Skeletal muscle satellite cell (primary cell): ENCODE measurements at regions not wholly inside any gene's neighbourhood (a gene's known extent, or its start where the extent isn't known, plus 50 kb on each side); places are given as distances from the start of the nearest gene placed in this dataset.

ENCODE experiments used
- H3K27me3 ChIP-seq: 2 replicates; pipeline ENCODE4 v1.7.0; 2013; ENCODE audit warnings: low read length; ENCODE audit not compliant: control insufficient read depth, insufficient read depth
- H3K36me3 ChIP-seq: 2 replicates; pipeline ENCODE4 v1.7.0; 2013; ENCODE audit warnings: mild to moderate bottlenecking, control low read depth, low read length; ENCODE audit not compliant: insufficient read depth
- H3K4me1 ChIP-seq: 2 replicates; pipeline ENCODE4 v1.7.0; 2013; ENCODE audit warnings: low read length; ENCODE audit not compliant: control insufficient read depth, insufficient read depth
- H3K4me2 ChIP-seq: 2 replicates; pipeline ENCODE4 v1.7.0; 2013; ENCODE audit warnings: mild to moderate bottlenecking, low read length
- H3K4me3 ChIP-seq: 2 replicates; pipeline ENCODE4 v1.7.0; 2013; ENCODE audit warnings: low read length
- H3K9ac ChIP-seq: 2 replicates; pipeline ENCODE4 v1.7.0; 2013; ENCODE audit warnings: mild to moderate bottlenecking, low read depth, low read length, moderate library complexity
- H3K9me3 ChIP-seq: replicated peaks from 2 replicates; pipeline ENCODE4 v1.7.0; 2013; ENCODE audit warnings: mild to moderate bottlenecking, control low read depth, low read length

DNA sequence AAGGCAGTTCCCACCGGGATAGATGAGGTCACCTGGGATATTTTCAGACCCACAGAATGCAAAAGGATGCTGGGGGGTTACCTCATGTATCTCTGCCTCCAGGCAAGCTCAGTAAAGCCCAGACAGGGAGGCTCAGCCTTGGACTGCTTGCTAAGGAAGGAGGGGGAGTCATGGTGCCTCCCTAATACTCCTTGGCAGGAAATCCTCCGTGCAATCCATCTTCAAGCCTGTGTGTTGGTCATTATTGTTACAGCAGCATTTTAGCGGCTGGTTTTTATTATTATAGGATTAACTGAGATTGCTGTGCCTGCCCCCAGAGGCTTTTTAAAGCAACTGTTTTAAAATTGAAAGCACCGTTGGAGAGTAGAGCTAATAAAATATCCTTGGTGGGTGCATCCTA, 188.5 kb upstream of the UBL3 start:
- no peaks in the 10 kb centered on the region for H3K36me3 ChIP-seq
- H3K9ac ChIP-seq = no peak overlapping the region
- H3K9me3 ChIP-seq = no peaks in the 10 kb centered on the region
- no peaks in the 10 kb centered on the region for H3K27me3 ChIP-seq
- H3K4me2 ChIP-seq = peak overlapping the region; percentile 16
- no peak overlapping the region for H3K4me3 ChIP-seq
- H3K4me1 ChIP-seq = peaks cover 27% of the 10 kb centered on the region

DNA sequence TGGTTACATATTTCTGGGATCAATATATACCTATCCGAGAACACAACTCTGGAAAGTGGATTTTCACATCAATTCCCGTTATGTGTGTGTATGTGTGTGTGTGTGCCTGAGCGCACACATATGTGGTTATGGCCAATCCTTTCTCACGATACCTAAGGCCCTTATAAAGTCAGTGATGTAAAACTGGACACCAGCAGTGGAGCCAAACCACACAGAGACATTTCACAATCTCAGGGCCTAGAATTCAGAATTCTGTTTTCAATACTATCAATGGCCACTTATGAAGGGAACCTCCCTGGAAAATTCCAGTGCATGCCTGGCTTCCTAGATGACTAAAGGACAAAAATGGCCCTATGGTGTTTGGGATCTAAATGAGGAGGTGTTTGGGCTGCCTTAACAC, 187.3 kb upstream of the UBL3 start:
- Histone ChIP-seq H3K27me3 (no peaks in the 10 kb centered on the region), H3K4me2 (no peak overlapping the region), H3K9ac (no peak overlapping the region), H3K4me3 (no peak overlapping the region), H3K36me3 (no peaks in the 10 kb centered on the region), H3K4me1 (peaks cover 36% of the 10 kb centered on the region), H3K9me3 (no peaks in the 10 kb centered on the region)

GRCh38 chr13:30037306-30037705, 186.9 kb upstream of the UBL3 start:
- Histone ChIP-seq H3K9me3 (no peaks in the 10 kb centered on the region), H3K27me3 (no peaks in the 10 kb centered on the region), H3K36me3 (no peaks in the 10 kb centered on the region), H3K4me1 (peaks cover 39% of the 10 kb centered on the region), H3K4me2 (no peak overlapping the region), H3K9ac (no peak overlapping the region), H3K4me3 (no peak overlapping the region)

- Histone ChIP-seq H3K4me1 (peaks cover 37% of the 10 kb centered on the region), H3K4me2 (peak overlapping the region; percentile 72), H3K9me3 (no peaks in the 10 kb centered on the region), H3K9ac (peak overlapping the region; percentile 57), H3K27me3 (no peaks in the 10 kb centered on the region), H3K36me3 (no peaks in the 10 kb centered on the region), H3K4me3 (no peak overlapping the region)
Measured at GRCh38 chr13:30034458-30034795, 184.0 kb upstream of the UBL3 start.

GRCh38 chr13:30033681-30034457, 183.5 kb upstream of the UBL3 start:
- peak overlapping the region; percentile 72 for H3K4me2 ChIP-seq
- H3K27me3 ChIP-seq = no peaks in the 10 kb centered on the region
- no peaks in the 10 kb centered on the region for H3K9me3 ChIP-seq
- H3K36me3 ChIP-seq = no peaks in the 10 kb centered on the region
- H3K9ac ChIP-seq = peak overlapping the region; percentile 57
- H3K4me1 ChIP-seq = peaks cover 32% of the 10 kb centered on the region
- peak overlapping the region; percentile 50 for H3K4me3 ChIP-seq

- Histone ChIP-seq H3K9me3 (no peaks in the 10 kb centered on the region), H3K9ac (no peak overlapping the region), H3K4me2 (no peak overlapping the region), H3K4me3 (no peak overlapping the region), H3K36me3 (no peaks in the 10 kb centered on the region), H3K4me1 (peaks cover 32% of the 10 kb centered on the region), H3K27me3 (no peaks in the 10 kb centered on the region)
Measured at GRCh38 chr13:30032263-30032662, 181.8 kb upstream of the UBL3 start.

GRCh38 chr13:30031488-30031887, 181.1 kb upstream of the UBL3 start:
- Histone ChIP-seq H3K4me1 (peaks cover 40% of the 10 kb centered on the region), H3K4me2 (no peak overlapping the region), H3K9ac (no peak overlapping the region), H3K4me3 (no peak overlapping the region), H3K27me3 (no peaks in the 10 kb centered on the region), H3K36me3 (no peaks in the 10 kb centered on the region), H3K9me3 (no peaks in the 10 kb centered on the region)

DNA sequence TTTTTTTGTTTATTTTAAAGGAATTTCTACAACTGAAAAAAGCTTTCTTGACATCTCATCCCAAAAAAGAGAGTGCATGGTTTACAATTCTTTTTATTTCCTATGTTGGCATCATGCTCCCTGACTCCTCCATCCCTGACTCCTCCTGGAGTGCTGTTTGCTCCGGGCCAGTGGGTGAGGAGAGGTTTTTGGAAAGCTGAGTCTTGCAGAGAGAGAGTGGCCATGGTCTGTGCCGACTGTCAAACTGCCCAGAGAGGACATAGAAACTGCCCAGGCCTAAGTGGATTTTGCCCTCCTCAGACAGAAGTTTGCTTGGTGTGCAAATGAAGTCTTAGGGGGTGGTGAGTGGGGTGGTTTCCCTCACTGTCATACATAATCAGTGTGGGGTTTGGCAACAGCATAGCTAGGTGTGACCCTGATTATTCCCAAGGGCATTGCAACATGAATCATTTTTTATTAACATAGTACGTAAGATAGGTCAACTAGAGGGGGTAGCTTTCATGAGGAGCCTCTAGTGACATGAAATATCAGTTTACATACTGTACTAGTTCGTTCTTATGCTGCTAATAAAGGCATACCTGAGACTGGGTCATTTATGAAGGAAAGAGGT, 179.8 kb upstream of the UBL3 start:
- H3K4me2 ChIP-seq = no peak overlapping the region
- no peaks in the 10 kb centered on the region for H3K36me3 ChIP-seq
- peaks cover 52% of the 10 kb centered on the region for H3K4me1 ChIP-seq
- H3K9me3 ChIP-seq = no peaks in the 10 kb centered on the region
- no peaks in the 10 kb centered on the region for H3K27me3 ChIP-seq
- no peak overlapping the region for H3K9ac ChIP-seq
- H3K4me3 ChIP-seq = no peak overlapping the region

DNA sequence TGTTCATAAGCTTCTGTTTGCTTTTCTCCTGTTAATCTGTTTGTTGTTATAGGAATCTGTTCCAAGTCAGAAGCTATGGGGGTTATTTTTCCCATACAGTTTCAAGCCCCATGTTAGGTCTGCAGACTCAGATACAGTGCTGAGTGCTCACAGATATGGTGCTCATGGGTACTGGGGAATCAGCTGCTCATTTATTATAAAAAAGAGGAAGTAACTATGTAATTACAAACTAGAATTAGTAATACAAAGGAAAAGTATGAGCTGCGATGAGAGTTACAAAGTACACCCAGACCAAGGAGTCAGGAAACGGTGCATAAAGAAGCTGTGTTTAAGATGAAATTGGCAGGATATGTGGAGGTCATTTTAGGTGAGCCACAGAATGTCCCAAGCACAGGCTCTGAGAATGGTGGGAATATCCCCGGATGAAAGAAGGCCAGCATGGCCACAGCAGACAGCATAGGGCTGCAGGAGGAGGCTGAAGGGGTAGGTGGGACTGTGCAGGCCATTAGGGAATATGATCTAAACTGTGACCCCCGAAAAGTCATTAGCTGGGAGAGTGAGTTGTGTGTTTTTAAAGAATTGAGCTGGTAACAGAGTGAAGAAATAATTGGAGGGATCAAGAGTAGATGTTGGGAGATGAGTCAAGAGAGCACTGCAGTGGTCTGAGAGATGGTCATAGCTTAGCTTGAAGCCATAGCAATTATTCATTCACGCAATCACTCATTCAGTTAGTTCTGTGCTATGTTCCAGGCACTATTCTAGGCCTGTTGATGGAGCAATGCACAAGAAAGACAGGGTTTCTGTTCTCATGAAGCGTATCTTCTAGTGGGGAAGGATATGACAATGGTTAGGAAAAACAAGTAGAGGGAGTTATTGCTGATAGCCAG, 177.4 kb upstream of the UBL3 start:
- H3K4me2 ChIP-seq = peak overlapping the region; percentile 5
- no peaks in the 10 kb centered on the region for H3K9me3 ChIP-seq
- peaks cover 35% of the 10 kb centered on the region for H3K4me1 ChIP-seq
- no peaks in the 10 kb centered on the region for H3K36me3 ChIP-seq
- no peak overlapping the region for H3K9ac ChIP-seq
- H3K4me3 ChIP-seq = no peak overlapping the region
- H3K27me3 ChIP-seq = no peaks in the 10 kb centered on the region

- Histone ChIP-seq H3K4me1 (peaks cover 32% of the 10 kb centered on the region), H3K36me3 (no peaks in the 10 kb centered on the region), H3K9me3 (no peaks in the 10 kb centered on the region), H3K4me3 (no peak overlapping the region), H3K4me2 (no peak overlapping the region), H3K27me3 (no peaks in the 10 kb centered on the region), H3K9ac (no peak overlapping the region)
Measured at GRCh38 chr13:30026909-30027308, 176.5 kb upstream of the UBL3 start.

DNA sequence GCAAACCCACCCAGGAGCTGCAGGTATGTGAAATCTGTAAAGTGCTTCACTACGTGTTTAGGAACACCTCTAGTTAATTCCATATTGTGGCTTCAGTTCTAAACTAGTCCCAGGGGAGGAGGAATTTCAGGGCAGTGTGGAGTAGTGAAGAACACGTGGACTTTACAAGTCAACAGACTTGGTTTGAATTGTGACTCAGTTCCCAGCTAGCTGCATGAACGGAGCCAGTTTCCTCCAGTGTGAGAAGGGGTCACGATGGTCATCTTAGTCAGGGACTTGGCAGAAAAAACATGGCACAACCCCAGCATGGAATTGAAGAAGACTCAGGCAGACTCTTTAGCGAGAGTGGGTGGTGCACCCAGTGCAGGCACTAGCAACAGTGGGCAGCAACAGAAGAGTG, 175.7 kb upstream of the UBL3 start:
- no peaks in the 10 kb centered on the region for H3K9me3 ChIP-seq
- no peaks in the 10 kb centered on the region for H3K36me3 ChIP-seq
- peak overlapping the region; percentile 61 for H3K4me2 ChIP-seq
- H3K27me3 ChIP-seq = no peaks in the 10 kb centered on the region
- peaks cover 39% of the 10 kb centered on the region for H3K4me1 ChIP-seq
- H3K9ac ChIP-seq = no peak overlapping the region
- H3K4me3 ChIP-seq = peak overlapping the region; percentile 42
